CD4-positive, CD25-positive, alpha-beta regulatory T cell (primary cell): ENCODE measurements at regions not wholly inside any gene's neighbourhood (a gene's known extent, or its start where the extent isn't known, plus 50 kb on each side); places are given as distances from the start of the nearest gene placed in this dataset.

ENCODE experiments used
- ATAC-seq, 2 donors: fragments of 150-1000 bp; cut with Tn5 transposase; one replicate each; pipeline ENCODE4 v1.10.0; 2021; ENCODE audit warnings: low read depth in 2 of 2, moderate number of reproducible peaks in 2 of 2, moderate library complexity in 1 of 2
- DNase-seq, 3 donors: peaks; one replicate each; pipeline versions ENCODE4 v3.0.0 to v3.0.0-alpha.2; 2012 to 2022; ENCODE audit warnings: mixed read lengths in 1 of 3
- H3K27ac ChIP-seq: one replicate; pipeline ENCODE4 v1.7.0; 2013; ENCODE audit warnings: mild to moderate bottlenecking, low read length; ENCODE audit not compliant: insufficient read depth, poor library complexity, severe bottlenecking
- H3K27me3 ChIP-seq: one replicate; pipeline ENCODE4 v1.7.0; 2013; ENCODE audit warnings: low read length; ENCODE audit not compliant: control insufficient read depth, insufficient read depth
- H3K36me3 ChIP-seq: one replicate; pipeline ENCODE4 v1.7.0; 2013; ENCODE audit warnings: mild to moderate bottlenecking, low read length, moderate library complexity; ENCODE audit not compliant: control insufficient read depth, insufficient read depth
- H3K4me1 ChIP-seq: 2 replicates; pipeline ENCODE4 v1.7.0; 2013; ENCODE audit warnings: mild to moderate bottlenecking, low read length; ENCODE audit not compliant: insufficient read depth, control insufficient read depth, poor library complexity, severe bottlenecking
- H3K4me3 ChIP-seq: one replicate; pipeline ENCODE4 v1.7.0; 2013; ENCODE audit warnings: low read depth, mild to moderate bottlenecking, low read length, moderate library complexity
- H3K9me3 ChIP-seq, 2 experiments: 1 replicate in 1 of 2; 2 replicates in 1 of 2; pipeline ENCODE4 v1.7.0; 2013; ENCODE audit warnings: low read length in 2 of 2, mild to moderate bottlenecking in 1 of 2, moderate library complexity in 1 of 2; ENCODE audit not compliant: control insufficient read depth in 2 of 2
- H3K27ac Mint-ChIP-seq, 3 donors: one replicate each; pipeline ENCODE4 v1.8.0; 2020 to 2022; ENCODE audit warnings: mild to moderate bottlenecking in 3 of 3, mixed read lengths in 3 of 3, moderate library complexity in 2 of 3
- H3K27me3 Mint-ChIP-seq: one replicate; pipeline ENCODE4 v1.8.0; 2022; ENCODE audit warnings: mild to moderate bottlenecking, mixed read lengths
- H3K36me3 Mint-ChIP-seq: one replicate; pipeline ENCODE4 v1.8.0; 2020; ENCODE audit warnings: mixed read lengths
- H3K4me1 Mint-ChIP-seq, 4 donors: one replicate each; pipeline ENCODE4 v1.8.0; 2020 to 2022; ENCODE audit warnings: mixed read lengths in 4 of 4, mild to moderate bottlenecking in 1 of 4
- H3K4me3 Mint-ChIP-seq, 4 donors: one replicate each; pipeline ENCODE4 v1.8.0; 2020 to 2022; ENCODE audit warnings: mild to moderate bottlenecking in 4 of 4, mixed read lengths in 4 of 4, moderate library complexity in 3 of 4
- H3K9me3 Mint-ChIP-seq, 7 donors: one replicate each; pipeline ENCODE4 v1.8.0; 2020 to 2022; ENCODE audit warnings: mixed read lengths in 7 of 7, mild to moderate bottlenecking in 3 of 7, moderate library complexity in 2 of 7

DNA sequence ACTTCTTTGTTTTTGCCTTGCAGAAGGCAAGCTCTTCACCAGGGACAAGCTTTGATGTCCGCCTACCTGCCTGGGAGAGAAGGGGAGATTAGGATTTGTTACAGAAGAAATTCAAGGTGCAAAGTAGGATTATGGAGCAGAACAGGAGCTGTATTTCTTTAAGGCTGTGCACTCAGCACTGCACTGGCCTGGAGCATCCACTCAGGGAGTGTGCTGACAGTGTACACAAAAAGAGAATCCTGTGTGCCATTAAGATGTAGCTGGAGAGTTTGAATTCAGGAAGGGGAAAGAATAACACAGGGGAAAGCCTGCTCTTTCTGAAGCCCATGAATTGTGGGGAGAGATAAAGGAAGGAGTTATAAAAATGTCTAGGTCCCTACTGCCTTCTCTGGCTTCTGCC lies 137.7 kb upstream of the ETS2 start:
- H3K9me3 ChIP-seq, result no peaks in the 10 kb centered on the region
- H3K27ac Mint-ChIP-seq, result no peak overlapping the region
- H3K36me3 ChIP-seq, result no peaks in the 10 kb centered on the region
- H3K27me3 Mint-ChIP-seq, result peaks cover 7% of the 10 kb centered on the region
- no peaks in the 10 kb centered on the region for H3K36me3 Mint-ChIP-seq
- H3K4me1 Mint-ChIP-seq, result no peaks in the 10 kb centered on the region
- H3K9me3 Mint-ChIP-seq, result peaks cover 0 to 3% (median 0%) of the 10 kb centered on the region in 7 donors
- H3K4me3 Mint-ChIP-seq, result no peak overlapping the region
- peaks cover 5% of the 10 kb centered on the region for H3K27me3 ChIP-seq
- no peak overlapping the region for H3K4me3 ChIP-seq
- H3K27ac ChIP-seq, result no peak overlapping the region
- ATAC-seq (no peak), DNase-seq (no peak)
- H3K4me1 ChIP-seq, result no peaks in the 10 kb centered on the region

DNA sequence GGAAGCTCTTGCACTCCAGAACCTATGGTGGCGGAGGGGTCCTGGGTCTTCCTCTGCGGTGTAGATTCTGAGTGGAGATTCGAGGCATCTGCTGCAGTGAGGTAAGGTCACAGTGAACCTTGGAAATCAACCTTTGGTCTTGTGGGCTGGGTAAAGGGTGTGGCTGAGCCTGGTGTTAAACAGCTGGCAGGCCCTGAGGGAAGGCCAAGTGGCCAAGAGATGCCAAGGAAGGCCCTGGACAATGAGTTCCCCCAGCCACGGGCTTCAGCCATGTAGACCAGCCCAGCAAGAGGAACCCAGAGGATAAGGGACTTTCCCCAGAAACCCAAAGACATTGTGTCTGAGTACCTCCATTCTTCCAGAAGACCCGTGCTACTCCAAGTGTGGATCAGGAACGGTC lies 137.2 kb upstream of the ETS2 start:
- Mint-ChIP-seq H3K4me3 (no peak overlapping the region), H3K27me3 (peaks cover 5% of the 10 kb centered on the region), H3K9me3 (peaks cover 0 to 3% (median 0%) of the 10 kb centered on the region in 7 donors), H3K27ac (no peak overlapping the region), H3K4me1 (no peaks in the 10 kb centered on the region), H3K36me3 (no peaks in the 10 kb centered on the region)
- no peak overlapping the region for H3K4me3 ChIP-seq
- H3K27me3 ChIP-seq, result peaks cover under 1% of the 10 kb centered on the region
- no peak for DNase-seq
- H3K36me3 ChIP-seq, result no peaks in the 10 kb centered on the region
- no peak for ATAC-seq
- H3K27ac ChIP-seq, result no peak overlapping the region
- H3K9me3 ChIP-seq, result no peaks in the 10 kb centered on the region
- H3K4me1 ChIP-seq, result no peaks in the 10 kb centered on the region

DNA sequence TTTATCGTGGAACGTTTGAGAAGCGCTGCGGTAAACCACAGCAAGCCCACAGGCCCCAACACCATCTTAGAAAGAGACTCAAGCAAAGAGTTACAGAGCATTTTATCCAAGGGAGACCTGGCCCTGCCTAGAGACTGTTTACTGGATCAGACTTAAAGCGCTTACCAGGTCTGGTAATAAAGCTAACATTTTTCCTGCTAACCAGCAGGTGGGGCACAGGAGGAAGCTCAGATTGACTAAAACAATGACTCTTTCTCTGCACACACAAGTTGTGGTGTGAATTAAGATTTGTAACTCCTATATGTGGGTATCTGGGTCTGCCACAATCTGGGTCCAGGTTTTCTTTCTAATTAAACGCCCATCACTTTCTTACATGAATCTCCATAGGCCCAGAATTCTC lies 136.5 kb upstream of the ETS2 start:
- Histone ChIP-seq H3K4me3 (no peak overlapping the region), H3K27ac (no peak overlapping the region), H3K36me3 (no peaks in the 10 kb centered on the region), H3K9me3 (no peaks in the 10 kb centered on the region), H3K27me3 (no peaks in the 10 kb centered on the region), H3K4me1 (no peaks in the 10 kb centered on the region)
- Mint-ChIP-seq H3K27ac (no peak overlapping the region), H3K4me3 (no peak overlapping the region), H3K9me3 (peaks cover 0 to 3% (median 0%) of the 10 kb centered on the region in 7 donors), H3K27me3 (peaks cover 5% of the 10 kb centered on the region), H3K4me1 (no peaks in the 10 kb centered on the region), H3K36me3 (no peaks in the 10 kb centered on the region)
- no peak for ATAC-seq
- DNase-seq, result peak in 1 of 3 donors; percentile 20

DNA sequence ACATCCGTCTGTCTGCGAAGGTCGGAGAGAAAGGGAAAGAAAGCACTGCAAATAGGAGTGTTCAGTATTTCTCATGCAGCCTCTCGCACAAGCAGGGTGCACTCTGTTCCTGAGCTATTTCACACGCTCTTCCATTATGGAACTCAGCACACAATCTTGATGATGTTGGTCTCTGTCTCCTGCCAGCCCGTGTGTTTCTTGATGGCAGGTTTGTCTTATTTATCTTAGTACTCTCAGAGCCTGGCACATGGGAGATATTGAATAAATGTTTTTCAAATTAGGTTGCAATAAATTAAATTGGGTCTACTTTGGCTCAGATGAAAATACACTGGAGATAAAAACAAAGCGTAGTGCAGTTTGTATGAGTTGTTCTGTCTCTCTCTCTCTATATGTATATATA lies 134.9 kb upstream of the ETS2 start:
- no peaks in the 10 kb centered on the region for H3K9me3 ChIP-seq
- ATAC-seq (no peak), DNase-seq (no peak)
- Mint-ChIP-seq H3K27ac (no peak overlapping the region), H3K4me3 (no peak overlapping the region), H3K27me3 (peaks cover 11% of the 10 kb centered on the region), H3K36me3 (no peaks in the 10 kb centered on the region), H3K4me1 (no peaks in the 10 kb centered on the region), H3K9me3 (peaks cover 0 to 3% (median 0%) of the 10 kb centered on the region in 7 donors)
- H3K36me3 ChIP-seq, result no peaks in the 10 kb centered on the region
- no peaks in the 10 kb centered on the region for H3K4me1 ChIP-seq
- H3K27ac ChIP-seq, result no peak overlapping the region
- no peak overlapping the region for H3K4me3 ChIP-seq
- H3K27me3 ChIP-seq, result no peaks in the 10 kb centered on the region

DNA sequence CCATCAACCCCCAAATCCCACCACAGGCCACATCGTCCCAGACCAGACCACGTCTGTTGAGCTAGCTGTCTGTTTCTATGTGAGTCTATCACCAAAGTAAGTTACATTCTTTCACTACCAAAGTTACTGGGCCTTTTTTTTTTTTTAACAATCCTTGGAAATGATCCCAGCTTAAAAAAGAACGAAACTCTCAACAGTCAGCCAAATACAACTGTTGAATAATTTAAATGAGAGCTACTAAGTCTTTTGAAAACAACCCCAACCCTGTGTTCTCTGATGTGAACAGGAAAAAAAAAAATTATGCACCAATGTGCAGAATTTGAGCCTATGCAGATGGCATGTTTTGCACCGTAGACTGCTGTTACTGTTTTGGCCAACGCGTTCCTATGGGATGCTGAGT lies 134.0 kb upstream of the ETS2 start:
- no peak for DNase-seq
- Histone ChIP-seq H3K4me1 (no peaks in the 10 kb centered on the region), H3K36me3 (no peaks in the 10 kb centered on the region), H3K4me3 (no peak overlapping the region), H3K27ac (no peak overlapping the region), H3K9me3 (no peaks in the 10 kb centered on the region), H3K27me3 (no peaks in the 10 kb centered on the region)
- no peaks in the 10 kb centered on the region for H3K36me3 Mint-ChIP-seq
- ATAC-seq, result no peak
- H3K9me3 Mint-ChIP-seq, result peaks cover 0 to 3% (median 0%) of the 10 kb centered on the region in 7 donors
- no peak overlapping the region for H3K4me3 Mint-ChIP-seq
- peaks cover 15% of the 10 kb centered on the region for H3K27me3 Mint-ChIP-seq
- no peaks in the 10 kb centered on the region for H3K4me1 Mint-ChIP-seq
- no peak overlapping the region for H3K27ac Mint-ChIP-seq

DNA sequence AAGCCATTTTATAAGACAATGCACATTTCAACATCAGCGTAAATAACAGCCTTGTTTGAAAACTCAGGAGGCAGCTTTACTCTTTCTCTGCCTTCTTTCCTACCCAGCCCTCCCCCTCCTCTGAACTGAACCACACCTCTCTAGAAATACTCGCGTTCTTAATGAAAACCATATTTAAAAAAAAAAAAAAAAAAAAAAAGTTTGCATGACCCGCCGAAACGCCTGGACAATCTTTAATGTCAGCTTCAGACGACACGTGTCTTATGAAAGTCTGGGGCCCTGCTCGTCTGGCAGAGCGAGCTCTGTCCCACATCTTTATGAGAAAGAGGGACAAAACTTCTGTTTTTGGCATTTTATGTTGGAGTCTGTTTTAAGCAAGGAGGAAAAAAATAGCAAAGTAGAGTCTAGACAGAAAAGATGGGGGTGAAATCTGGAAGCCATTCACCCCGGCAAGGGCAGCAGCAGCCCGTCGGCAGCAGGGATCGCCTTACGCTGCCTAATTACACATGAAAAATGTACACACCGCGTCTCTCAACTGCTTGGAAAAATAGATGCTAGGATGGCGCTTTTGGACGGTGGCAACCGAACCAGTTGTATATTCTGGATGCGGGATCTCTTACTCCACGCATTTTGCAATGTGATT lies 130.4 kb upstream of the ETS2 start:
- Histone ChIP-seq H3K36me3 (no peaks in the 10 kb centered on the region), H3K4me3 (no peak overlapping the region), H3K9me3 (no peaks in the 10 kb centered on the region), H3K27me3 (no peaks in the 10 kb centered on the region), H3K27ac (no peak overlapping the region), H3K4me1 (no peaks in the 10 kb centered on the region)
- Mint-ChIP-seq H3K9me3 (peaks cover 0 to 1% (median 0%) of the 10 kb centered on the region in 7 donors), H3K4me3 (no peak overlapping the region), H3K4me1 (peaks cover 0 to 4% (median 0%) of the 10 kb centered on the region in 4 donors), H3K27ac (no peak overlapping the region), H3K27me3 (peaks cover 15% of the 10 kb centered on the region), H3K36me3 (no peaks in the 10 kb centered on the region)
- ATAC-seq (no peak), DNase-seq (no peak)

DNA sequence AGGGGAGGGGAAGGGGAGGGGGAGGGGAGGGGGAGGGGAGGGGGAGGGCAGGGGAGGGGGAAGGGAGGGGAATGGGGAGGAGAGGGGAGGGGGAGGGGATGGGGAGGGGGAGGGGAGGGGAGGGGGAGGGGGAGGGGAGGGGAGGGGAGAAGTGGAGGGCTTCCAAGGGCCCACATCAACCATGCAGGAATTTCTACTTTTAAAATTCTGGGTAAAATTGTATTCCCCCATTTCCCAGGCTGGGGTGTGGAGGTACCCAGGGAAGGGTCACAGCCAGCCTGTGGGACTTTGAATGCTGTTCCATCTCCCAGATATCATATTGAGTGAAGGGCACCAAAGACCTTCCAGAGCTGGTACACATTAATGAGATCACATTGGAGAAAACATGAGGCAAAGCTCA lies 126.9 kb upstream of the ETS2 start:
- no peaks in the 10 kb centered on the region for H3K4me1 ChIP-seq
- H3K4me3 Mint-ChIP-seq, result no peak overlapping the region
- peaks cover 0 to 3% (median 0%) of the 10 kb centered on the region in 7 donors for H3K9me3 Mint-ChIP-seq
- no peak overlapping the region for H3K27ac ChIP-seq
- H3K27me3 ChIP-seq, result no peaks in the 10 kb centered on the region
- no peak overlapping the region for H3K27ac Mint-ChIP-seq
- no peaks in the 10 kb centered on the region for H3K36me3 Mint-ChIP-seq
- no peaks in the 10 kb centered on the region for H3K9me3 ChIP-seq
- no peak overlapping the region for H3K4me3 ChIP-seq
- ATAC-seq (no peak), DNase-seq (no peak)
- no peaks in the 10 kb centered on the region for H3K36me3 ChIP-seq
- H3K4me1 Mint-ChIP-seq, result peaks cover 0 to 4% (median 0%) of the 10 kb centered on the region in 4 donors
- peaks cover 15% of the 10 kb centered on the region for H3K27me3 Mint-ChIP-seq

DNA sequence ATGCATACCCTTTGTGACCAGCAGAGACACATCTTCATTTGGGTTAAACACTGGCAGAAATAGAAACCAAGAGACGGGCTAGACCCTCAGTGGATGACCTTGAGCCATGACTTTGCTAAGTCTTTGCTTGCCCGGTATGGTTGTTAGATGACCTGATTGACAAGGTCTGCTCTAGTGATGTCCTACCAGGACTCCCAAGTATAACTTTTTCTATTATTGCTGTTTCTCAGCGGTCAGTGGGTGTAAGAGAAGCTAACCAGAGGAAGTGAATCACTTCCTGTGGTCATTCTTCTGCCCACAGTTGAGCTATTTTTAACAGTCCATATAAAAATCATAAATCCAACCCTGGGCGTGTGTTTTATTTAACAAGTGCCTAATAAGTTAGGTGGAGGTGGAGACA lies 126.2 kb upstream of the ETS2 start:
- H3K4me3 Mint-ChIP-seq, result no peak overlapping the region
- H3K4me1 Mint-ChIP-seq, result peaks cover 0 to 4% (median 0%) of the 10 kb centered on the region in 4 donors
- peaks cover 15% of the 10 kb centered on the region for H3K27me3 Mint-ChIP-seq

More for the DNA sequence above, 126.2 kb upstream of the ETS2 start:
- Histone ChIP-seq H3K36me3 (no peaks in the 10 kb centered on the region), H3K27me3 (no peaks in the 10 kb centered on the region), H3K4me1 (no peaks in the 10 kb centered on the region), H3K9me3 (no peaks in the 10 kb centered on the region), H3K27ac (no peak overlapping the region), H3K4me3 (no peak overlapping the region)
- no peak for DNase-seq
- Mint-ChIP-seq H3K9me3 (peaks cover 0 to 3% (median 0%) of the 10 kb centered on the region in 7 donors), H3K36me3 (no peaks in the 10 kb centered on the region), H3K27ac (no peak overlapping the region)
- no peak for ATAC-seq
